ENCODE measurements at regions not wholly inside any gene's neighbourhood (a gene's known extent, or its start where the extent isn't known, plus 50 kb on each side); places are given as distances from the start of the nearest gene placed in this dataset.
"Not testable (repeated sequence)": the region's sequence is repeated elsewhere in the genome, so short reads cannot be mapped to it uniquely, and the experiment has no call there.

- FAIRE-seq, result no peak
Measured at GRCh38 chr7:85882335-85882734, 695.5 kb upstream of the SEMA3D start.

GRCh38 chr7:85875398-85875797 is 688.5 kb upstream of the SEMA3D start:
- FAIRE-seq, result no peak

GRCh38 chr7:85866540-85866939 is 679.7 kb upstream of the SEMA3D start:
- FAIRE-seq, result no peak

GRCh38 chr7:85851571-85852193 is 664.8 kb upstream of the SEMA3D start:
- FAIRE-seq, result peak; percentile 90

GRCh38 chr7:85850381-85850780 is 663.5 kb upstream of the SEMA3D start:
- no peak for FAIRE-seq

GRCh38 chr7:85840554-85840953 is 653.7 kb upstream of the SEMA3D start:
- no peak for FAIRE-seq

- FAIRE-seq, result no peak
Measured at GRCh38 chr7:85833066-85833465, 646.2 kb upstream of the SEMA3D start.

- FAIRE-seq, result no peak
Measured at GRCh38 chr7:85830982-85831381, 644.1 kb upstream of the SEMA3D start.

- no peak for FAIRE-seq
Measured at GRCh38 chr7:85829817-85830432, 643.1 kb upstream of the SEMA3D start.

GRCh38 chr7:85829176-85829575 is 642.3 kb upstream of the SEMA3D start:
- FAIRE-seq, result no peak

- no peak for FAIRE-seq
Measured at GRCh38 chr7:85828614-85829013, 641.8 kb upstream of the SEMA3D start.

- FAIRE-seq, result no peak
Measured at GRCh38 chr7:85823396-85824080, 636.7 kb upstream of the SEMA3D start.

- FAIRE-seq, result no peak
Measured at GRCh38 chr7:85821926-85822325, 635.1 kb upstream of the SEMA3D start.

GRCh38 chr7:85820702-85821443 is 634.0 kb upstream of the SEMA3D start:
- no peak for FAIRE-seq

- no peak for FAIRE-seq
Measured at GRCh38 chr7:85815526-85815925, 628.7 kb upstream of the SEMA3D start.

GRCh38 chr7:85806321-85806720 is 619.5 kb upstream of the SEMA3D start:
- no peak for FAIRE-seq

GRCh38 chr7:85805656-85806055 is 618.8 kb upstream of the SEMA3D start:
- no peak for FAIRE-seq

- no peak for FAIRE-seq
Measured at GRCh38 chr7:85805249-85805648, 618.4 kb upstream of the SEMA3D start.

- no peak for FAIRE-seq
Measured at GRCh38 chr7:85802211-85802610, 615.4 kb upstream of the SEMA3D start.

- no peak for FAIRE-seq
Measured at GRCh38 chr7:85796956-85797355, 610.1 kb upstream of the SEMA3D start.

- not testable (repeated sequence) for FAIRE-seq
Measured at GRCh38 chr7:85791098-85791497, 604.2 kb upstream of the SEMA3D start.

- FAIRE-seq, result no peak
Measured at GRCh38 chr7:85781606-85782005, 594.8 kb upstream of the SEMA3D start.

- no peak for FAIRE-seq
Measured at GRCh38 chr7:85776691-85777345, 590.0 kb upstream of the SEMA3D start.

Measured in endometrium (tissue), 2 donors.